Occipital lobe (tissue), 1 donor: ENCODE measurements at regions not wholly inside any gene's neighbourhood (a gene's known extent, or its start where the extent isn't known, plus 50 kb on each side); places are given as distances from the start of the nearest gene placed in this dataset.
"Not testable (repeated sequence)": the region's sequence is repeated elsewhere in the genome, so short reads cannot be mapped to it uniquely, and the experiment has no call there.

Experiments
- DNase-seq: peaks from one replicate; lab custom pipeline; 2025; lab: John Stamatoyannopoulos, UW

DNA sequence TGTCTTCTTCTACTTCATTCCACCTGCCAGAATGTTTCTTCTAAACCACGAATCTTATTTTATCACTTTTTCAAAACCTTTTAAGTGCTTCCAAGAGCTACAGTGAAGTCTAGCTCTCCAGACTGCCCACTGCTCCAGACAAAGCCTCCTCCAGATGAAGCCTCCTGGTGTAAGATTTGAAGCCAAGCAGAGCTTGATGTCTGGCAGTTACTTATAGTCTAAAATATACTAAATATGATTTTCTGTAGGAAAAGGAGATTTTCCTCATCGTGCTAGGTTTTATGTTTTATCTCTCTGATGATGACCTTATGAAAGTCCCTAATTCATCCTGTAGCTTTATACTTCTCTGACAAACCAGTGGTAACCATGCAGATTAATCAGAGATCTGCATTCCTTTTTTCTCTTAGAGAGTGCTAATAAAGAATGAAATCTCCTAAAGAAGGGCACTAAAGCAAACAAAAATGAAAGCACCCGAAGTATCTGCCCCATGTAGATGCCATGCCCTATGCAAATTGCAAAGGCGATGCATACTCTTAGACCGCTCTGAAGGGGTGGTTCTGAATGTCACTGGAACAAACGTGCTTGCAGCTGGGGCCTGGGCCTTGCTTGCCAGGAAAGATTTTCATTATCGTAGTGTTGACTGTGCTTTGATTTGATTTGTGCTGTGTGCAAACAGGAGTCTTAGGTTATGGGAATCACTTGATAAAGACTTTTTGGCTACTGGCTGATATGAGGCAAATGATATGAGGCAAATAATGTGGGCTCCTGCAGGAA lies 314.2 kb downstream of the PID1 start:
- DNase-seq = no peak

- no peak for DNase-seq
These were observed 321.3 kb downstream of the PID1 start for GRCh38 chr2:228949831-228950230.

DNA sequence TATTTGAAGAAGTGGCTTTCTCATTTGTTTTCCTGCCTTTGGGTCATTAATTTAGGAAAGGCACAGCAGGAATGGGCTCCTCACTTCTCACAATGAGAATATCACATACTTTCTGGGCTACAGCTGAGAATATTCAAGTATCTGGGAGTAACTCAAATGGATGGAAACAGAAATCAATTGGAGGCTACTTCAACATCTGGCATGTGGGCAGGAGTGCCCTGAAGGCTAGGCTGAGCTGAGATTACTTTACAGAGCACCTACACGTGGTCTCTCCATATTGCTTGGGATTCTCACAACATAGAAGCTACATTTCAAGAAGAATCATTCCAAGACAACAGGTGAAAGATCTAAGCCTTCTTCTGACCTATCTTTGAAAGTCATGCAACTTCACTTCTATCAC lies 325.4 kb downstream of the PID1 start:
- no peak for DNase-seq

DNA sequence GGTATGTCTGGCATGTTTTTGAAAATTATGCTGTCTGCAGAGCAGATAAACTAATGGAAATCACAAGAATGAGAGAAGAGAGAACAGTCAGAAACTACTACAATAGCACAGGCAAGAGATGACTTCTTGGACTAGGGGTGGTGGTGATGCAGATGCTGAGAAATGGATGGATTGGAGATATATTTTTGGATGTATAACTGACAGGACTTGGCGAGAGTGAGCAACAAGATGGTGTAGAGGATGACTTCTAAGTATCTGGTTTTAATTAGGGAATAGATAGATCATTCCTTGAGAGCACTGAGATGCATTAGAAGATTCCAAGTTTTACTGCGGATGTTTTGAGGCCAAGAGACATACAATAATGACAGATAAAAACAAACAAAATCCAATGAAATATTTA lies 328.2 kb downstream of the PID1 start:
- no peak for DNase-seq

GRCh38 chr2:228938629-228939028 lies 332.5 kb downstream of the PID1 start:
- no peak for DNase-seq

DNA sequence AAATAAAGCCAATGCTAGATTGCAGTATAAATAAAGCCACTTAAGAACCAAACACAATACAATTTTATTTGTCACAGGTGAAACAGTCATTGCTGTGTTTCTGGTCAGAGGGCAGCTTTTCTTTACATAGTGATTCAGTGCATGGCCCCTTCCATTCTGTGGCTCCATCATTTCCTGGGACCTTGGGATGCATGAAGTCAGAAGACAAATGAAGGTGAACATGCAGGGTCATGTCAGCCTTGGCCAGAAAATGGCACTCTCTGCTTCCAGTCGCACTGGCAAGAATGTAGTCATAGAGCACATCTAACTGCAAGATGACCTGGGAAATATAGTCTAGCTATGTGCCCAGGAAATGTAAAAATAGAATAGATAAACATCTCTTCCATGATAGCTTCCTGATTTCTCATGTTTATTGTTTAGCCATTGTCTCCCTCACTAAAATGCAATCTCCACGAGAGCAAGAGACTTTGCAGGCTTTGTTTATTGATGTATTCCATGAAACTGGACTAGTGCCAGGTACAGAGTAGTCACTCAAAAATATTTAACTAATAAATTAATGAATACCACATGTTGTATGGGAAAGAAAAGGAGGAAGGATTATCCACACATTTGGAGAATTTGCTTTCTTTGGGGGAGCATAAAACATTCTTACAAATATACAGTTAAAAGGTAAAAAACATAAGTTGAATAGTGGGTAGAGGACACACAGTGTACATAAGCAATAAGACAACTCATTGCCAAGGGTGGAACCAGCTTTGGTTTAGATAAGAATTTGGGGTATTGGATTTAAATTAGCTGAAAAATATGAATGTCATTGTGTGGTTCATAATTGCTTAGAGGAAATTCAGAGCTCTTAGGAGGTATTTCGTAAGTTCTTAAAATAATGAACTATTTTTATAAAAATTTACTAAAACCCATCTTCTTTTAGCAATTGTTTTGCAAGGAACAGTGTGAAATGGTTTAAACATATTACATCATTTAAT lies 343.8 kb downstream of the PID1 start:
- DNase-seq = no peak

DNA sequence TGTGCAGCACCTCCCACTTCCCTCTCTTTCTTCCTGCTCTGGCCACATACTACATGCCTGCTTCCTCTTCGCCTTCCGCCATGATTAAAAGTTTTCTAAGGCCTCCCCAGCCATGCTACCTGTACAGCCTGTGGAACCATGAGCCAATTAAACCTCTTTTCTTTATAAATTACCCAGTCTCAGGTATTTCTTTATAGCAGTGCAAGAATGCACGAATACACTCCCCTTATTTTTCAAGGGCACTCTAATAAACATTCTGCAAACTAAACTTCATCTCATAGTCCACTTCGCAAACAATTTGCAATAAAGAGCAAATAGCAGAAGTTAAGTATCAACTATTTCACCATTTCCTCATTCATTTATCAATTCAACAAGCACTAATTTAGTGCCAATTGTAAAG lies 351.3 kb downstream of the PID1 start:
- no peak for DNase-seq

DNA sequence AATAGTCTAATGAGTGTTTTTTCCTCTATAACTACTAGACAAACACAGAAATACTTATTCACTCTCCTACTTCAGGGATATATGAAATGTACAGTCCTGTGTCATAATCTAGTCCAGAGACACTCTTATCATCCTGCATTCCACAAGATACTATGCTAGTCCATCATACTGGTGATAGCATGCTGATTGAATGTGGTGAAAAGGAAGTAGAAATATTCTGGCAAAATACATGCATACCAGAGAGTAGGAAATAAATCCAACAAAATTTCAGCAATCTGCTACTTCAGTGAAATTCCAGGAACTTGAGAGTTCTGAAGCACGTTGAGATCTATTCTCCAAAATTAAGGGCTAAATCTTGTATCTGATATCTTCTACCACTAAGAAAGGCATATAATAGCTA lies 353.9 kb downstream of the PID1 start:
- DNase-seq = no peak

DNA sequence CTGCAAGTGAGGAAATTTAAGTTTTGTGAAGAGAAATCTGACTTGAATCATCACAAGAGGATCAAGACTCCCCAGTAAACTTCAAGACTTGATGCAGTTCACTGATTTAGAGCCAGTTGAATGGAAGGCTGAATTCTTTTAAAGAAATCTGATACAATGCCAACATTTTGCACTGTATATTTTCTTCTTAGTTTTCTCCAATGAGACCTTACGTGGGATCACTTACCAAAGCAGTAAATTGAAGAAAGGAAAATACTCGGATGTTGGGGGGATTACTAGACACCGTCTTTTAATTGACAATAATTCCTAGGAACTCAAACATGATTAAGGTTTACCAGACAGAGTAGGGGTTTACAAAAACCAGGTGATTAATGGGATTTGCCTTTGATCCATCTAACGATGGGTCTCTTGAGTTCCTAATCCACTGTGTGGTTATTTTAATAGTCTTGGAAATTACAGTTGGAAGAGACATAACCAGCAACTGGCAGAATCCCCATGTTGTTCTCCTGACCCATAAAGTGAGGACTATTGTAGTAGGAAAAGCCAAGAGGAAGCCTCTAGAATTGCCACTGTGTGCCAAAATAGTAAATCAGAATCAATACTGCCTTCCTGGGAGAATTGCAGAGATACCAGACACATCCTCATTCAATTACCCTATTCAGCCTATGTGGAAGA lies 354.5 kb downstream of the PID1 start:
- DNase-seq = no peak

GRCh38 chr2:228913176-228913575 lies 357.9 kb downstream of the PID1 start:
- DNase-seq = no peak

GRCh38 chr2:228910872-228911271 lies 360.2 kb downstream of the PID1 start:
- not testable (repeated sequence) for DNase-seq

DNA sequence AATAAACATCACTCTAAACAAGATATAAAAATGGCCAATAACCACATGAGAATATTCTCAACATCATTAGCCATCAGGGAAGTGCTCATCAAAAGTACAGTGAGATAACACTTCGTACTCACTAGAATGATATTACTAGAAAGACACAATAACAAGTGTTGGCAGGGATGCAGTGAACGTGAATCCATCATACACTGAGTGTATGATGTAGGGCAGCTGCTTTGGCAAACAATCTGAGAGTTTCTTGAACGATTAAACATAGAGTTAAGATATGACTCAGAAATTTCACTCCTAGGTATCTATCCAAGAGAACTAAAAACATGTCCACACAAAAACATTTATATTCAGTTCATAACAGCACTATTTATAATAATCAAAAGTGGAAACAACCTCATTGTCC lies 368.9 kb downstream of the PID1 start:
- DNase-seq = no peak

GRCh38 chr2:228901531-228901930 lies 369.6 kb downstream of the PID1 start:
- no peak for DNase-seq

DNA sequence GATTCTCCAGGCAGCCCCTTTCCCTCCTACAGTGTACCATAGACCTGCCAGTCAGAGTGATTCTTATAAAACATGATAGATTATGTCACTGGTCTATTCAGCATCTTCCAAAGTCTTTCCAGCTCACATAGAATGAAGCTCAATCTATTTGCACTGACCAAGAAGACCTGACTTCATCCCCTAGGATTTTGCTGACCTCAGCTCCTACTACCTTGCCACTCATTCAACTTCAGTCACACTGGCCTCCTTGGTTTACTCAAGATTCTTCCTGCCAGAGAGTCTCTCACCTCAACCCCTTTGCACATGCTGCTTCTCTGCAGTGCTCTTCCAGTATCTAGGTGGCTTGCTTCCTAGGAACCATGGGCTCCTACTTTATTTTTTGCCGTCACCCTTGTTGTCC lies 392.9 kb downstream of the PID1 start:
- DNase-seq = no peak

DNA sequence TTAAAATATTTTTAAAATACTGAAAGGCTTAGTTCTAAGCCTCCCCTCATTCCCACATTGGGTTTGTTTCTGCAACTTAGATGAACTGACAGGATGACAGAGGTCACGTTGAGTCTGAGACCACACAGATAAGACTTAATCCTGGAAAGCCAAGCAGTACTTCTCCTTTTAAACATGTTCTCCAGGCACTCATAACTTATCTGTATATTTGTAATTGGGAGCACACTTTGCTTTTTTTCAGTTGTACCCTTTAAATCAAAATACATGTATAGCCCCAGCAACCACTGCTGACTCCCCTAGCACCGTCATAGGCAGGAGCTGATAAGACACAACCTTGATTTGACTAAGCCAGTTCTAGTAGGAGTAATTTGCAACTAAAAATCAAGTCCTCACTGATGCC lies 394.8 kb downstream of the PID1 start:
- DNase-seq = no peak

- DNase-seq = no peak
These were observed 395.8 kb downstream of the PID1 start for GRCh38 chr2:228875152-228875900.

- DNase-seq = no peak
These were observed 400.1 kb downstream of the PID1 start for GRCh38 chr2:228871012-228871411.

DNA sequence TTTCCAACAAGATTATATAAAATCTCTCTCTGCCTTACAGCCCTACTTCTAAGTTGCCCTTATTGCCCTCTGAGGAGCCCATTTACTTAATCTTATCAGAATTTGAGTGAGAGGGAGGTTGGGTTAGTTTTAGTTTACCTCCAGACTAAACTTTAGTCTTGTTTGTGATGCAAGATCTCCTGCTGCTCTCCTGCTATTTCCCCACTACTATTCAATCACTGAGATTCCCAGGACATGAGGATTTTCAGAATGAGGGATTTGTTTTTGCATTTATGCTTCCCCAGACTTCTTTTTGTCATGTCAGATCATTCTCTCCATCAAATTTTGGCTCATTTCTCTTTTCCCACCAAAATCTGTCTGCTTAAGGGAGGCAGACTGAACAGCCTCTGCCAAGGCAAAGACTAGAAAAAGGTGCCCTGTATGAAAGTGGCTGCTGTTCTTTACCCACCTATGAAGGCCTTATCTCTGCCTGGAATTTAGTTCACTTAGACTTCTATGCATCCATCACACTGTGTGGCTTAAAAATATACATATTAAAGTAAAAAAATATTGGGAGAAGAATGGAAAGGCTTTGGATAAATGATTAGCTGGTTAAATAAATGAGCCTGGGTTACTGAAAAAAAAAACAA lies 401.3 kb downstream of the PID1 start:
- no peak for DNase-seq

DNA sequence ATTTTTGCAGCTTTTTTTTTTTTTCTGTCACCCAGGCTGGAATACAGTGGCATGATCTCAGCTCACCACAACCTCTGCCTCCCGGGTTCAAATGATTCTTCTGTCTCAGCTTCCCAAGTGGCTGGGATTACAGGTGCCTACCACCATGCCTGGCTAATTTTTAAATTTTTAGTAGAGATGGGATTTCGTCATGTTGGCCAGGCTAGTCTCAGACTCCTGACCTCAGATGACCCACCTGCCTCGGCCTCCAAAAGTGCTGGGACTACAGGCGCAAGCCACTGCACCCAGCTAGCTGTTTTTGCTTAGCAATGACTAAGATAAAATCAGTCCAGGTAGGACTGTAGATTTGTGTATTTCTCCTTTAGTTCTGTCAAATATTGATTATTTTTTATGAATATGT lies 403.7 kb downstream of the PID1 start:
- DNase-seq = no peak

DNA sequence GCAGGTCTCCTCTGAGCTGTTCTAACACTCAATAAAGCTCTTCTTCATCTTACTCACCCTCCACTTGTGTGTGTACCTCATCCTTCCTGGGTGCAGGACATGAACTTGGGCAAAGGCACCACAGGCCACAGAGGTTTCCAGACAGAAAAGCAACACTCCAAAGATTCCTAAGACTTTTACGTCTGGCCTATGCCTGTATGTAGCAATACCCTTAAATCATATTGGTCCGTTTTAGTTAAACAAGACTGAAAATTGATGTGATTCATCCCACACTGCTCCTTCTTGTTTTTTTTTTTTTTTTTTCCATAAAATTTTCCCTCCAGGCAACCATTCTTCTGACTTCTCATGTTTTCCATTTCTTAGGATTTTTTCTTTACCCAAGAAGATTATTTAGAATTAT lies 404.3 kb downstream of the PID1 start:
- DNase-seq = no peak

DNA sequence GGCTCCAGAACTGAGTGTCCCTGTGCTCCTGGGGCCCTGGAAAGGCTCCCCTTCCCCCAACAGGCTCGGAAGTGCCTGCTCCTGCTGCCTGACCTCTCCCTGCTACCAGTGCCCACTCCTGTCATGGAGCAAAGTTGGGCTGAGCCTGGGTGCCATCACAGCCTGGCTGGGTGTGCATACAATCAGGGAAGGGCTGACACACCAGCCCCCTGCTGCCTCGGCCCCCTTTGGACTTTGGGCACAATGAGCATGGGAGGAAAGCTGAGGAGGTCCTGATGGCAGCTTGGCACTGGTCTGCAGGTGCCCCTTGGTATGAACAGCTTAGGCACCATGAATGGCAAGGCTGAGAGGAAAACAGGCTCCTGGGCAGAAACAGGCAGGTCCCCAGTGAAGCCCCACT lies 405.0 kb downstream of the PID1 start:
- DNase-seq = no peak
